SH-SY5Y (cell line): ENCODE measurements at regions not wholly inside any gene's neighbourhood (a gene's known extent, or its start where the extent isn't known, plus 50 kb on each side); places are given as distances from the start of the nearest gene placed in this dataset.

Source experiments
- GATA2 ChIP-seq: IDR thresholded peaks from 2 replicates; pipeline ENCODE4 v1.6.1; 2011; ENCODE audit warnings: mild to moderate bottlenecking, low read depth, low read length
- GATA3 ChIP-seq: IDR thresholded peaks from 2 replicates; pipeline ENCODE4 v1.6.1; 2011; ENCODE audit warnings: low read depth, mild to moderate bottlenecking, low read length, moderate library complexity

GRCh38 chr14:82354126-82354525, 820.5 kb upstream of the SEL1L start:
- TF ChIP-seq GATA3 (no peak), GATA2 (no peak)

DNA sequence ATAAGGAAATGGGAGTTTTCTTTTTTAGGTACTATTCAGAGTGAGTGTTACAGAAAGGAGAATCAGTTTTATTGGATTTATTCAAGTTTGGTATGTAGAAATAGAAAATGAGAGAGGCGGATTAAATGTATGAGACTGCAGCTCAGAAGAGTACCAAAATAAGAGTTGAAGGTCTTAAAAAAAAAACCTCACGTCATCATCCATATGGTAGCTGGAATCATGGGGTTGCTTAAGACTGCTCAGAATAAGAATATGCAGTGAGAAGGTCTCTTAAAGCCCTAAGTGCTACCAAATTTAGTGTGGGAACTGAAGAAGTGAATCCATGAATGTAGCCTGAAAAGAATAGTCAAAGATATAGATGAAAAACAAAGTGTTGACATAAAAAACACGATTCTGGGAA, 825.5 kb upstream of the SEL1L start:
- TF ChIP-seq GATA2: no peak
- no peak for TF ChIP-seq GATA3

- TF ChIP-seq GATA2 (no peak), GATA3 (no peak)
Measured at GRCh38 chr14:82362452-82362851, 828.8 kb upstream of the SEL1L start.

DNA sequence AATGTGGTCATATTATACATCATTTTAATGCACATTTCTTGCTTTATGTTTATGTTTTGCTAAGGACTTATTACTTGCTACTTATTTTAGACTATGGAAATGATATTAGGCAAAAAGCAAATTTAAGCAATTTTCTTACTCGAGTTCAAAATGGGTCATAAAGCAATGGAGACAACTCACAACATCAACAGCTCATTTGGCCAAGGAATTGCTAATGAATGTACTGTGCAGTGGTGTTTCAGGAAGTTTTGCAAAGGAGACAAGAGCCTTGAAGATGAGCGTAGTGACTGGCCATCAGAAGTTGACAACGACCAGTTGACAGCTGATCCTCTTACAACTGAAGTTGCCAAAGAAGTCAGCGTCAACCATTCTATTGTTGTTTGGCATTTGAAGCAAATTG, 831.8 kb upstream of the SEL1L start:
- no peak for TF ChIP-seq GATA3
- no peak for TF ChIP-seq GATA2

GRCh38 chr14:82366803-82367202, 833.1 kb upstream of the SEL1L start:
- no peak for TF ChIP-seq GATA3
- no peak for TF ChIP-seq GATA2

GRCh38 chr14:82379291-82379690, 845.6 kb upstream of the SEL1L start:
- TF ChIP-seq GATA2 (no peak), GATA3 (no peak)

- no peak for TF ChIP-seq GATA3
- TF ChIP-seq GATA2: no peak
Measured at GRCh38 chr14:82385048-82385447, 851.4 kb upstream of the SEL1L start.

GRCh38 chr14:82387699-82388098, 854.0 kb upstream of the SEL1L start:
- no peak for TF ChIP-seq GATA2
- TF ChIP-seq GATA3: no peak

GRCh38 chr14:82388488-82388887, 854.8 kb upstream of the SEL1L start:
- no peak for TF ChIP-seq GATA3
- TF ChIP-seq GATA2: no peak

- TF ChIP-seq GATA2 (no peak), GATA3 (no peak)
Measured at GRCh38 chr14:82390586-82390985, 856.9 kb upstream of the SEL1L start.

- TF ChIP-seq GATA2 (no peak), GATA3 (no peak)
Measured at GRCh38 chr14:82394916-82395315, 861.3 kb upstream of the SEL1L start.

DNA sequence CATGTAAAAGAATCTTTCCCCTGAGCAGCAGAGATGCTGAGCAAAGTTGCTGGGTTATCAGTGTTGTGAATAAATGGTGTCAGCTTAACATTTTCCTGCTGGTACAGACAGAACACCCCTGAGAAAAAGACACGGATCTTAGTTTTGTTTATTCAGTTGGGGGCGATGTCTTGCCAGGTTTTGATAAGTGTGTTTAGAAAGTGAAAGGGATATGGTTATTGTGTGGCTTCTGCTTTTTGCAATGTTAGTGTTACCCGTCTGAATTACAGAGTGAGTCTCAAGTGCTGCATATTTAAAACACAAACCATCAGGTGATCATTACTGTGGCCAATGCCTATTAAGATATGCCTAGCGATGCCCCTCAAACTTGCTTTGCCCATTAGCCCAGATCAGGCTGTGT, 864.6 kb upstream of the SEL1L start:
- TF ChIP-seq GATA2: no peak
- no peak for TF ChIP-seq GATA3

- TF ChIP-seq GATA2: no peak
- TF ChIP-seq GATA3: no peak
Measured at GRCh38 chr14:82403987-82404386, 870.3 kb upstream of the SEL1L start.

GRCh38 chr14:82410064-82410463, 876.4 kb upstream of the SEL1L start:
- no peak for TF ChIP-seq GATA2
- TF ChIP-seq GATA3: no peak

DNA sequence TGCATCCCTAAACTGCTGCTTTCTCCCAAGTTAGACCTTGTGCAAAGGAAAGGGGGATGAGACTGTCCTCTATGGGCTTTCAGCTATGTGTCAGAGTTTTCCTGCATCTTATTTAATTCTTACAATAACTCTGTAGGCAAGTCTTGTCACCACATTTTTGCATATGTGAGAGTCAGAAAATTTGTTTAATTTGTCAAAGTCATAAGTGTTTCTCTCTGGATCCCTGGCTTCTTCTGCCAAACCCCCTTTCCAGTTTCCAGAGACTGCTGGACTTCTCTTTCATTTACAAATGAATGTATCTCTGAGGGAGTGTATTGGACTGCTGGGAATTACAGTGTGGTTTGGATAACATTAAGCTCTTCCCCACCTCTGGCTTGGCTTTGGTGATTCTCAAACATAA, 877.6 kb upstream of the SEL1L start:
- TF ChIP-seq GATA2: no peak
- TF ChIP-seq GATA3: no peak

- TF ChIP-seq GATA3 (no peak), GATA2 (no peak)
Measured at GRCh38 chr14:82412545-82412944, 878.9 kb upstream of the SEL1L start.

DNA sequence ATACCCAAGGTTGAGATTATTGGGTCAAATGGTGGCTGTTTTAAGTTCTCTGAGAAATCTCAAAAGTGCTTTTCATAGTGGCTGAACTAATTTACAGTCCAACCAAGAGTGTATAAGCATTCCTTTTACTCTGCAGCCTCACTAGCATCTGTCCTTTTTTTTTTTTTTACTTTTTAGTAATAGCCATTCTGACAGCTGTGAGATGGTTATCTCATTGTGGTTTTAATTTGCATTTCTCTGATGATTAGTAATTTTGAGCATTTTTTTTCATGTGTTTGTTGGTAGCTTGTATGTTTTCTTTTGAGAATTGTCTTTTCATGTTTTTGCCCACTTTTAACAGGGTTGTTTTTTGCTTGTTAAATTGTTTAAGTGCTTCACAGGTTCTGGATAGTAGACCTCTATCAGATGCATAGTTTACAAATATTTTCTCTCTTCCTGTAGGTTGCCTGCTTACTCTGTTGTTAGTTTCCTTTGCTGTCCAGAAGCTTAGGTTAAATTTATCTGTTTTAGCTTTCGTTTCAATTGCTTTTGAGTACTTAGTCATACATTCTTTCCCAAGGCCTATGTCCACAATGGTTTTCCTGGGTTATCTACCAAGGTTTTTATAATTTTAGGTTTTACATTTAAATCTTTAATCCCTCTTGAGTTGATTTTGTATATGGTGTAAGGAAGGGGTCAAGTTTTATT, 881.3 kb upstream of the SEL1L start:
- no peak for TF ChIP-seq GATA3
- TF ChIP-seq GATA2: no peak
